B cell (primary cell): ENCODE measurements at regions not wholly inside any gene's neighbourhood (a gene's known extent, or its start where the extent isn't known, plus 50 kb on each side); places are given as distances from the start of the nearest gene placed in this dataset.

Experiments used
- ATAC-seq: fragments of 200-7000 bp; cut with Tn5 transposase; one replicate; pipeline ENCODE4 v1.10.0; 2021; ENCODE audit warnings: low read depth, mild to moderate bottlenecking, moderate number of reproducible peaks, moderate library complexity
- CTCF ChIA-PET: fragments of 350-600 bp; sonication (Branson Sonifier 250); formaldehyde crosslinking; loops from one replicate; lab custom pipeline; 2021; ENCODE audit warnings: antibody characterized with exemption, inconsistent platforms; lab: Charles Lee
- POLR2A ChIA-PET: fragments of 350-600 bp; sonication (Branson Sonifier 250); formaldehyde crosslinking; loops from one replicate; lab custom pipeline; 2021; ENCODE audit warnings: antibody characterized with exemption; lab: Charles Lee
- DNase-seq: peaks from one replicate; pipeline ENCODE4 v3.0.0; 2013
- H2AFZ ChIP-seq: 2 replicates; pipeline ENCODE4 v1.6.1; 2012; ENCODE audit warnings: mild to moderate bottlenecking, low read depth, low read length; ENCODE audit not compliant: insufficient read depth, poor library complexity, severe bottlenecking
- H3K27ac ChIP-seq, 2 donors: 1 replicate in 1 of 2; 2 replicates in 1 of 2; pipeline ENCODE4 v1.5.1; 2012 to 2013; ENCODE audit warnings: low read length in 2 of 2, mild to moderate bottlenecking in 2 of 2, moderate library complexity in 1 of 2
- H3K27me3 ChIP-seq, 4 experiments: fragments of 200-600 bp in 1 of 4; sonication (generic) in 1 of 4; replicated peaks in 1 of 4; 1 replicate in 2 of 4; 2 replicates in 2 of 4; pipeline versions ENCODE4 v1.6.1 to v1.7.0; 2013 to 2016; ENCODE audit warnings: low read length in 3 of 4, mild to moderate bottlenecking in 2 of 4, mixed read lengths in 1 of 4, moderate library complexity in 1 of 4; ENCODE audit not compliant: insufficient read depth in 4 of 4, control insufficient read depth in 3 of 4; ENCODE audit errors: control extremely low read depth in 1 of 4
- H3K36me3 ChIP-seq, 2 experiments: replicated peaks in 1 of 2; 1 replicate in 1 of 2; 2 replicates in 1 of 2; pipeline versions ENCODE4 v1.6.1 to v1.7.1; 2013; ENCODE audit warnings: low read length in 1 of 2; ENCODE audit not compliant: insufficient read depth in 2 of 2, control insufficient read depth in 1 of 2; ENCODE audit errors: control extremely low read depth in 1 of 2, extremely low read depth in 1 of 2
- H3K4me1 ChIP-seq, 2 donors: fragments of 200-600 bp in 1 of 2; sonication (generic) in 1 of 2; 1 replicate in 1 of 2; 2 replicates in 1 of 2; pipeline versions ENCODE4 v1.5.1 to v1.6.1; 2013 to 2017; ENCODE audit warnings: low read length in 2 of 2; ENCODE audit not compliant: control insufficient read depth in 2 of 2, insufficient read depth in 2 of 2
- H3K4me2 ChIP-seq: replicated peaks from 2 replicates; pipeline ENCODE3; 2012; ENCODE audit warnings: mild to moderate bottlenecking, low read depth, low read length; ENCODE audit not compliant: poor library complexity, severe bottlenecking
- H3K4me3 ChIP-seq, 5 experiments: fragments of 200-600 bp in 1 of 5; sonication (generic) in 1 of 5; 1 replicate in 3 of 5; 2 replicates in 2 of 5; pipeline versions ENCODE4 v1.5.1 to v1.7.0; 2011 to 2016; ENCODE audit warnings: low read length in 4 of 5, mild to moderate bottlenecking in 4 of 5, low read depth in 2 of 5, control low read depth in 1 of 5, moderate library complexity in 1 of 5; ENCODE audit not compliant: insufficient read depth in 1 of 5; ENCODE audit errors: control extremely low read depth in 1 of 5, extremely low read depth in 1 of 5
- H3K79me2 ChIP-seq: fragments of 200-600 bp; sonication (generic); one replicate; pipeline ENCODE4 v1.6.0; 2016; ENCODE audit warnings: low read length; ENCODE audit not compliant: control insufficient read depth, insufficient read depth
- H3K9ac ChIP-seq: fragments of 200-600 bp; sonication (generic); 2 replicates; pipeline ENCODE4 v1.6.1; 2017; ENCODE audit warnings: mild to moderate bottlenecking, low read length, moderate library complexity
- H3K9me3 ChIP-seq, 3 donors: one replicate each; pipeline versions ENCODE4 v1.6.1 to v1.7.1; 2013; ENCODE audit warnings: low read length in 2 of 3; ENCODE audit not compliant: control insufficient read depth in 2 of 3, insufficient read depth in 1 of 3; ENCODE audit errors: control extremely low read depth in 1 of 3
- H4K20me1 ChIP-seq: 2 replicates; pipeline ENCODE4 v1.6.0; 2012; ENCODE audit warnings: mild to moderate bottlenecking, low read length; ENCODE audit not compliant: insufficient read depth, control insufficient read depth, poor library complexity, severe bottlenecking
- H3K27ac Mint-ChIP-seq: one replicate; pipeline ENCODE4 v1.8.0; 2021; ENCODE audit warnings: mixed read lengths
- H3K27me3 Mint-ChIP-seq: one replicate; pipeline ENCODE4 v1.8.0; 2021; ENCODE audit warnings: mixed read lengths
- H3K4me1 Mint-ChIP-seq: one replicate; pipeline ENCODE4 v1.8.0; 2021; ENCODE audit warnings: mixed read lengths
- H3K4me3 Mint-ChIP-seq: one replicate; pipeline ENCODE4 v1.8.0; 2021; ENCODE audit warnings: mixed read lengths
- H3K9me3 Mint-ChIP-seq: one replicate; pipeline ENCODE4 v1.8.0; 2022; ENCODE audit warnings: mixed read lengths; ENCODE audit not compliant: insufficient read depth
- CTCF ChIP-seq: fragments of 200-600 bp; IDR thresholded peaks from one replicate; pipeline ENCODE4 v1.8.0; 2022; ENCODE audit warnings: antibody characterized with exemption, mild to moderate bottlenecking
- EZH2 ChIP-seq: IDR thresholded peaks from 2 replicates; pipeline ENCODE4 v1.6.1; 2012; ENCODE audit warnings: borderline replicate concordance, low read depth, mild to moderate bottlenecking, moderate library complexity, low read length; ENCODE audit not compliant: insufficient read depth, poor library complexity, severe bottlenecking
- WGBS: methylation state at CpG from one replicate; pipeline ENCODE4 v1.1.5; 2013; ENCODE audit warnings: missing lambda C conversion rate; ENCODE audit not compliant: insufficient coverage; 5-methylcytosine and 5-hydroxymethylcytosine counted together
- intact Hi-C: fragments of 100-400 bp; cut with micrococcal nuclease; formaldehyde crosslinking; loops from one replicate; pipeline ENCODE4 v1.10.0; 2022

GRCh38 chr13:65865206-65865605, 1364.9 kb downstream of the PCDH9 start:
- Histone ChIP-seq H3K79me2 (no peaks in the 10 kb centered on the region), H3K9me3 (peaks cover 0 to 4% (median 3%) of the 10 kb centered on the region in 3 donors), H3K27me3 (no peaks in the 10 kb centered on the region), H3K4me1 (no peaks in the 10 kb centered on the region), H3K9ac (no peak overlapping the region), H3K27ac (no peak overlapping the region), H3K4me3 (no peak overlapping the region), H3K4me2 (no peak overlapping the region), H4K20me1 (no peaks in the 10 kb centered on the region), H2AFZ (no peak overlapping the region), H3K36me3 (no peaks in the 10 kb centered on the region)
- H3K27me3 Mint-ChIP-seq, result no peaks in the 10 kb centered on the region
- ChIA-PET CTCF (no interaction called here), POLR2A (no interaction called here)
- H3K27ac Mint-ChIP-seq, result no peak overlapping the region
- H3K9me3 Mint-ChIP-seq, result peaks cover 3% of the 10 kb centered on the region
- DNase-seq (no peak), ATAC-seq (no peak)
- no peak for TF ChIP-seq EZH2
- no peak for TF ChIP-seq CTCF
- WGBS, result no CpG with 5 or more reads among the region's 2 CpGs
- no peak overlapping the region for H3K4me3 Mint-ChIP-seq
- intact Hi-C loops, result no loop called here
- no peaks in the 10 kb centered on the region for H3K4me1 Mint-ChIP-seq

- H3K9me3 Mint-ChIP-seq, result peaks cover 3% of the 10 kb centered on the region
- Histone ChIP-seq H3K27me3 (no peaks in the 10 kb centered on the region), H3K79me2 (no peaks in the 10 kb centered on the region), H2AFZ (no peak overlapping the region), H3K9me3 (peaks cover 0 to 4% (median 2%) of the 10 kb centered on the region in 3 donors), H3K4me2 (no peak overlapping the region), H3K27ac (no peak overlapping the region), H3K4me1 (no peaks in the 10 kb centered on the region), H3K9ac (no peak overlapping the region), H3K4me3 (no peak overlapping the region), H3K36me3 (no peaks in the 10 kb centered on the region), H4K20me1 (no peaks in the 10 kb centered on the region)
- H3K27me3 Mint-ChIP-seq, result no peaks in the 10 kb centered on the region
- intact Hi-C loops, result no loop called here
- CTCF ChIA-PET, result no interaction called here
- no peak for ATAC-seq
- no peak overlapping the region for H3K4me3 Mint-ChIP-seq
- TF ChIP-seq EZH2, result no peak
- TF ChIP-seq CTCF, result no peak
- DNase-seq, result no peak
- H3K27ac Mint-ChIP-seq, result no peak overlapping the region
- no peaks in the 10 kb centered on the region for H3K4me1 Mint-ChIP-seq
- POLR2A ChIA-PET, result no interaction called here
- 80% methylated on average over 1 of the region's 1 CpG for WGBS
These were observed 1366.1 kb downstream of the PCDH9 start for GRCh38 chr13:65864039-65864438.
